Activated CD4-positive, alpha-beta T cell treated with anti-CD3 and anti-CD28 coated beads, Interleukin-2, amount 50 U/mL, for 16 hours (primary cell): ENCODE measurements at regions not wholly inside any gene's neighbourhood (a gene's known extent, or its start where the extent isn't known, plus 50 kb on each side); places are given as distances from the start of the nearest gene placed in this dataset.

Experiments
- DNase-seq: peaks from one replicate; pipeline ENCODE4 v3.0.0-alpha.2; 2020

- no peak for DNase-seq
Observed at GRCh38 chr1:114310695-114311271, 157.1 kb upstream of the SYT6 start.

GRCh38 chr1:114302821-114303220 is 149.2 kb upstream of the SYT6 start:
- DNase-seq = no peak

DNA sequence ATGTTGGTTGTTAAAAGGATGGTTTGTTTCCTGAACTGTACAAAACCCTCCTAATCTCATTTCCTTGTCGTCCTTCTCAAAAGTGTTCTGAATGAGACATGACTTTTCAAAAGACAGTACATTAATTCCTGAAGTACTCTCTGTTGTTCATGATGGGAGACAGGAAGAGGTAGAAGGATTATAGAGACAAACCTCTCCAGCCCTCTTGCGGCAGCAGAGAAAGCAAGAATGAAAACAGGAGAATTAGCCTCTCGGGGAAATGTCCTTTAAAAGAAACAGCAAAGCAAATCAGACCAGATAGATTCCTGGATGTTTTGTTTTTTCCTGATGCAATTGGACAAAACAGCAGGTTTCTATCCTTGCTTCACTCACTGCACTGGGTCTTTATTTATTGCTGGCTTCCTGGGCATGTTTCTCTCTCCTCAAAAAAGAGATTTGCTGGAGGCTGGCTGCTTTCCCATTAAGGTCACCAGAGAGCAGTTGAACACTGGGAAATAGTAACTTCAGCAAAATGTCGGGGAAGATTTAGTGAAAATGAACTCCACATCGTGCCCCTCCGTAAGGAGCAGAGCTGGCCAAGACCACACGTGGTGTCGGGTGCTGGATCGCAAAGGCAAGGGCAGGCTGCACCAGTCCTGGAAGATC is 145.8 kb upstream of the SYT6 start:
- DNase-seq = no peak

DNA sequence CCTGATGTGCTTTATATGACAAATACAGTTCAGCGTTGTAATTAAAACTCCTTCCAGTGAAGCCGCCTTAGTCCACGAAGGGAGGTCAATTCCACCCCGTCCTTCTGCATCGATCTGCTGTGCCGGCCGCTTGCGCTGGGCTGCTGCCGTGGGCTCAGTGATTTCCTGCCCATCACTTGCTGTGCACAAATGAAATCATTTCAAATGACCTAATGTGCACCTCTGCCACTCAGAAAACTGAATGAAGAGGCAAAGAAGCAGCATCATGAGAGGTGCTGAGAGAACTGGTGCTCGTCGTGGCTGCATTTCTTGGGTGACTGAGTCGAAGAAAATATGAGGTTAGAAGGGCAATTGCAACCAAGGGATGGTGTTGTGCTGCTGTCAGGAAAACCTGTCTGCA is 144.3 kb upstream of the SYT6 start:
- DNase-seq = no peak

- no peak for DNase-seq
Observed at GRCh38 chr1:114296413-114296812, 142.7 kb upstream of the SYT6 start.

GRCh38 chr1:114295321-114295720 is 141.7 kb upstream of the SYT6 start:
- DNase-seq = no peak

DNA sequence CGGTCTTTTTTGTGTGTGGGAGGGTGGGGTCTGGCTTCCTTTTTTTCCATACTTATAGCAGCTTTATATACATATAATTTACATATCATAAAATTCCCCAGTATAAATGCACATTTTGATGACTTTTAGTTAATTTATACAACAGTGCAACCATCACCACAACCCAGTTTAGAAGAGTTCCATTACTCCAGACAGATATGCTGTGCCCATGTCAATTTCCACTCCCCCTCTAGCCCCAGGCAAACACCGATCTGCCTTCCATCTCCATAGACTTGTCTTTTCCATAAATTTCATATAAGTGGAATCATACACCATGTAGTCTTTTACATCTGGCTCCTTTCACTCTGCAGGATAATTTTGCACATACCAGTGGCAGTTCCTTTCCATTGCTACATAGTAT is 139.2 kb upstream of the SYT6 start:
- DNase-seq = no peak

DNA sequence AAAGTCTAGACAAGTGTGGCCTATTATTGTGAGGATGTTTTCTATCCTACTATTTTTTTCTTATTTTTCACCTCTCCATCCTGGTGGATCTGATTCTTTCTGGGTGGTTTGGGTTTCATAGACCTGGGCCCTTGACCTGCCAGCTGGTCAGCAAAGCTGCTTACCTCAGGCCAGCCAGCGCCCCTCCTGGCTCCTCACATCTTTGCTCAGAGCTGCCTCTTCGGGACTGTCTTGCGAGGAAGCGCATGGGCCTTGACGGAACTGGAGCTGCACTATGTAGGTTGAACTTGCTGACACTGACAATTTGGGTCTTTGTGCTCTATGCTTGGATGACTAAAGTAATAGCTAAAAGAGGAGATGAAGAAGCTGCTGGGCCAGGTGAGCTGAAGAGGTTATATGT is 138.5 kb upstream of the SYT6 start:
- no peak for DNase-seq

DNA sequence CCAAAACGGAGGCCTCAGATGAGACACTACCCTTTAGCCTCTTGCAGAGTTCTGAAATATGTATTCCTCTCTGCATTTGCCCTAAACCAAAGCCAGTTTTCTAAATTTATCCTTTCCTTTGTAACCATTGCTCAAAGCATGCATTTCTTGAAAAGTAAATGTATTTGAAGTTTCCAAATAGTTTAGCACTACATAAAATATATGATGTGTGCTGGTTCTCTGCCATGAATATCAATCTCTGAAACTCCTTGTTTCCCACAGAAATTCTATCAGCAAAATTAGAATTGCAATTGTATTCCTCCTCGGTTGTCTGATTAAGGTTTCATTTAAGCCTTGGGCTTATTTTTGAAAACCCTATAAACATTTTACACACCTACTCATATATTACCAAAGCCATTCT is 137.1 kb upstream of the SYT6 start:
- DNase-seq = no peak

DNA sequence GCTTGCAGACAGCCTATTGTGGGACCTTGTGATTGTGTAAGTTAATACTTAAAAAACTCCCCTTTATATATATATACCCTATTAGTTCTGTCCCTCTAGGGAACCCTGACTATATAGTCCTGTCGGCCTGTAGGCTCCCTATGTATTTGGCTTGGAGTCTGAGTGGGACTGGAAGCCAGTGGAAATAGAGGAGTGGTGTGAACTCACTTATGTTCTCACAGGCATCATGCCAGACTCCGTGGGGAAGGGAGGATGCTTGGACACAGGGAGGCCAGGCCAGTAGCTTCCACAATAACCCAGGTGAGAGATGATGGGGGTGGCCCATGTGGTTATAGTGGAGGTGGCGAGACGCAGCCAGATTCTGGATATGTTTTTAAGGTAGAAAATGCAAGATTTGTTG is 136.7 kb upstream of the SYT6 start:
- no peak for DNase-seq

GRCh38 chr1:114289824-114290223 is 136.2 kb upstream of the SYT6 start:
- DNase-seq = no peak

DNA sequence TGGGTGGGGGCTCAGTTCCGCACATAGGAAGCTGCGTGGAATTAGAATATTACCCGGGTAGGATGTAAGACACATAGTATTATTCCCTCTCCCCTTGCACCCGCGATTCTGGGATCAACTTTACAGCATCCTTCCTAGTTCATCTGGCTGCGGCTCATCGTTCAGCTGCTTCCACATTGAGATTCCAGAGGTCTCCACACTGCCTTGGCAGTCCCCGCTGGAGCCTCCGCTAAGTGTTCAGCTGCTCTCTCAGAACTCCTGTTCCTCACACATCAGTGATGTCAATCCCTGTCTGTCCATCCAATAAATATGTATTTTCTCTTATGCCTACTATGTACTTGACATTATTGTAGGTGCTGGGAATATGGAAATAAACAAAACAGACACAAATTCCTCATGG is 135.6 kb upstream of the SYT6 start:
- DNase-seq = no peak

GRCh38 chr1:114286960-114287359 is 133.3 kb upstream of the SYT6 start:
- no peak for DNase-seq

- DNase-seq = no peak
Observed at GRCh38 chr1:114286179-114286578, 132.5 kb upstream of the SYT6 start.

- DNase-seq = peak; percentile 81
Observed at GRCh38 chr1:114282751-114283403, 129.2 kb upstream of the SYT6 start.

DNA sequence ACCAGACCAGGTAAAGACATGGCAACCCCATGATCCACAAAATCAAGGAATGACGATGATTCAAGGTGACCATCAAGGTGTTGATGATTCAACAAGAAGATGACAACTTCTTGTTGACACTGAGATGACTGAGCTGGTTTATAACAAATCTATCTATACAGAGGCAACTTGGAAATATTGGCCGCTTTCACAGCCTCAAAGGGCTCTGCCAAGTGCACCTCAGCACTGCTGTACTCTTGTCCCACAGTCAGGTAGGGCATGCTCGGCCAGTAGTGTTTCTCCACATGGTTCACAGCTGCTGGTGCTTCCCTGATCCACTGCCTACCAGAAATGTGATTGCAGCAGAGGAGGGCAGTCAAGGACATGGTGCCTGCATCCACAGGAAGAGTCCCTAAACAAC is 125.2 kb upstream of the SYT6 start:
- DNase-seq = no peak

GRCh38 chr1:114278430-114278829 is 124.8 kb upstream of the SYT6 start:
- no peak for DNase-seq

GRCh38 chr1:114274621-114275317 is 121.1 kb upstream of the SYT6 start:
- no peak for DNase-seq

DNA sequence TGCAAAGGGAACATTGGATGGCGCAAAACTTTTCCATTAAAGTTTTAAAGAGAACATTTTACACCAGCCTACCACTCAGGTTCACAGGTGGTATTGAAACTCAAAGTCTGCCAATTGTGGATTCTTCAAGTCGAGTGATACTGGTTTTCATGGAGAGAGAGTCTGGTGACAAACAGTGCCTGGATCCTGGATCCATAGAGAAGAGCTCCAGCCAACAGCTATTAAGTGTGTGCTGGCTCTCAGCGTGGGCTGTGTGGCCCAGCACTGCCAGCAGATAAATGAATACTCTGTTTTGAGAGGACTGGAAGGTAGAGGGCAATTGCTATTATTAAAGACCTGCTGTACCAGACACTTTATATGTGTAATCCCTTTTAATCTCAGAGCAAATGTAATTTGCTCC is 118.9 kb upstream of the SYT6 start:
- DNase-seq = no peak

DNA sequence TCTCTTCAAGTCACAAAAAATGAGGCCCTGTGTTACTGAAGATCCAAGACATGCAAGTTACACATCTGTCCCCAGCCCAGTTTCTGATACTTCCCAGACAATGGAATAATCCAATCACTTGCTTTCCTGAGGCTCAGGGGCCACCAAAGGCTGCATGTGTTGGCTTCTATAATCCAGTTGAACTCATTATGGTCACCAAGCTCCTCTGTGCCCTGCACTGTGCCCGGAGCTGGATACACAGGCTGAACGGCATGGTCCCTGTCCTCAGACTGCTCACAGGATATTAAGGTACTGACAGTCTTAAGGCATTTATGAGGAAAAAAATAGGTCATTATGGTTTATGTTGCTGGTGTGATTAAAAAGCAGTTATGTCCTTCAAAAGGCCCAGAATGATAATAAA is 117.0 kb upstream of the SYT6 start:
- DNase-seq = no peak

DNA sequence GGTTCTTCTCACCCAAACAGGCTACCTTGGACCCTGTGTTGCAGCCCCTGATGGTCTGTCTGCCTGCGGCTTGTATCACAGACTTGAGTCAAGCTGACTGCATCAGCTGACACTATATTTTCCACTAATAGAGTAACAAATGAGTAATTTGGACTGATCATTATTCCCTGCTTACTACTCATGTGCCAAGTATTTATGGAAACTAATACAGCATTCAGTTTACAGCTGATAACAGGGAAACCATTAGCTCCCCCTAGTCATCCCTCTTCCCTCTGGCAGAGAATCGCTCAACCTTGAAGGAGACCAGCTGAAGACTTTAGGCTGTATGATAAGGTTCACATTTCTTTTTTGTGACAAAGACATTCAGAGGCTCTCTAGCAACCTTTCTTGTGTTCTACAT is 116.6 kb upstream of the SYT6 start:
- DNase-seq = no peak

- no peak for DNase-seq
Observed at GRCh38 chr1:114269539-114269938, 115.9 kb upstream of the SYT6 start.

GRCh38 chr1:114263343-114263742 is 109.7 kb upstream of the SYT6 start:
- DNase-seq = peak; percentile 16

DNA sequence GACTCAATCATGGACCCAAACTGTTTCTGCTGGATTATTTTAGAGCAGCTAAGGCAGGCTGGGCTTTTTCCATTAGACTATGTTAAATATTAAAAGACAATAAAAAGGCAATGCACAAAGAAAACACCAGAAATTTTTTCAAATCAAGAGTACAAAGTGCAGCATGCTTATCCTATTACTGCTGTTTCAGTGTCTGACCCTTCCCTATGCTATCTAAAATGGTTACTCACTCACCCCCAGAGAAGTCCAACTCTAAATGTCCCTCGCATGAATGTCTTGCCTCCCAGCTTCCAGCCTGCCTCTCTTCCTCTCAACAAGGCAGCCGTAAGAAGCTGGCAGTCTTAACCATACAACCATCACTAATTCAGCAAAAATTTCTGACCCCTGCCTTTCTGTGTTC is 108.7 kb upstream of the SYT6 start:
- DNase-seq = no peak
